ENCODE measurements at regions not wholly inside any gene's neighbourhood (a gene's known extent, or its start where the extent isn't known, plus 50 kb on each side); places are given as distances from the start of the nearest gene placed in this dataset.

- Histone ChIP-seq H2BK15ac (ENCODE audit: low read depth, poor library complexity, severe bottlenecking) (peak overlapping the region; percentile 62), H3K4me1 (ENCODE audit: control insufficient read depth, insufficient read depth, low read depth, low read length) (peaks cover 13% of the 10 kb centered on the region), H2BK5ac (ENCODE audit: low read depth, low read length, poor library complexity, severe bottlenecking) (no peak overlapping the region), H3K36me3 (ENCODE audit: control insufficient read depth in 1 of 2, insufficient read depth in 2 of 2, low read depth in 1 of 2, low read length in 2 of 2) (no peaks in the 10 kb centered on the region), H2AK5ac (ENCODE audit: low read length, severe bottlenecking) (no peak overlapping the region), H2BK12ac (ENCODE audit: low read length in 2 of 2) (peak overlapping the region; percentile 70 to 91), H4K91ac (ENCODE audit: low read length) (peak overlapping the region; percentile 64), H3K23ac (ENCODE audit: low read length in 2 of 2) (no peak overlapping the region), H3K79me1 (replicated peaks; ENCODE audit: low read length, poor library complexity, severe bottlenecking) (no peaks in the 10 kb centered on the region), H3K14ac (ENCODE audit: low read length in 2 of 2) (peak overlapping the region in 1 of 2 experiments; percentile 66), H2BK120ac (ENCODE audit: low read depth, low read length) (peak overlapping the region; percentile 27), H3K4me2 (ENCODE audit: low read length, poor library complexity, severe bottlenecking) (no peak overlapping the region), H3K9me3 (ENCODE audit: control insufficient read depth, low read length) (no peaks in the 10 kb centered on the region), H3K27me3 (ENCODE audit: control insufficient read depth in 1 of 2, insufficient read depth in 1 of 2, low read length in 2 of 2) (no peaks in the 10 kb centered on the region), H3K4ac (ENCODE audit: low read depth in 1 of 2, low read length in 2 of 2) (peak overlapping the region; percentile 1 to 28), H3K27ac (ENCODE audit: low read length, poor library complexity, severe bottlenecking) (no peak overlapping the region), H2AFZ (ENCODE audit: low read depth, low read length) (no peak overlapping the region), H3K4me3 (ENCODE audit: insufficient read depth in 1 of 2, low read depth in 1 of 2, low read length in 2 of 2) (no peak overlapping the region), H3K9ac (ENCODE audit: low read length) (no peak overlapping the region), H3K18ac (ENCODE audit: low read depth in 1 of 2, low read length in 2 of 2) (peak overlapping the region; percentile 48 to 56), H4K8ac (ENCODE audit: low read length) (peak overlapping the region; percentile 76)
- no peak for DNase-seq
- 98% methylated on average over 4 of the region's 4 CpGs for WGBS
Observed at GRCh38 chr14:61129168-61129745, 148.2 kb downstream of the SLC38A6 start.

GRCh38 chr14:61128382-61129167 is 147.5 kb downstream of the SLC38A6 start:
- peak overlapping the region; percentile 83 for H4K91ac ChIP-seq (ENCODE audit: low read length)
- WGBS, result 71% methylated on average over 5 of the region's 6 CpGs
- H3K27me3 ChIP-seq (ENCODE audit: control insufficient read depth in 1 of 2, insufficient read depth in 1 of 2, low read length in 2 of 2), result no peaks in the 10 kb centered on the region

GRCh38 chr14:61126603-61127498 is 145.8 kb downstream of the SLC38A6 start:
- no peak overlapping the region for H2AK5ac ChIP-seq (ENCODE audit: low read length, severe bottlenecking)
- H3K4me1 ChIP-seq (ENCODE audit: control insufficient read depth, insufficient read depth, low read depth, low read length), result peaks cover 13% of the 10 kb centered on the region
- peak overlapping the region in 1 of 2 experiments; percentile 79 for H3K18ac ChIP-seq (ENCODE audit: low read depth in 1 of 2, low read length in 2 of 2)
- 90% methylated on average over 4 of the region's 4 CpGs for WGBS
- no peak overlapping the region for H3K27ac ChIP-seq (ENCODE audit: low read length, poor library complexity, severe bottlenecking)
- H3K4ac ChIP-seq (ENCODE audit: low read depth in 1 of 2, low read length in 2 of 2), result no peak overlapping the region
- no peaks in the 10 kb centered on the region for H3K79me1 ChIP-seq (replicated peaks; ENCODE audit: low read length, poor library complexity, severe bottlenecking)
- no peak overlapping the region for H4K91ac ChIP-seq (ENCODE audit: low read length)
- no peak overlapping the region for H3K4me3 ChIP-seq (ENCODE audit: insufficient read depth in 1 of 2, low read depth in 1 of 2, low read length in 2 of 2)
- H2BK120ac ChIP-seq (ENCODE audit: low read depth, low read length), result no peak overlapping the region
- peak overlapping the region; percentile 73 for H4K8ac ChIP-seq (ENCODE audit: low read length)
- no peak for DNase-seq
- H2BK15ac ChIP-seq (ENCODE audit: low read depth, poor library complexity, severe bottlenecking), result no peak overlapping the region
- peak overlapping the region; percentile 51 to 64 for H2BK12ac ChIP-seq (ENCODE audit: low read length in 2 of 2)
- no peaks in the 10 kb centered on the region for H3K27me3 ChIP-seq (ENCODE audit: control insufficient read depth in 1 of 2, insufficient read depth in 1 of 2, low read length in 2 of 2)
- H3K36me3 ChIP-seq (ENCODE audit: control insufficient read depth in 1 of 2, insufficient read depth in 2 of 2, low read depth in 1 of 2, low read length in 2 of 2), result no peaks in the 10 kb centered on the region
- no peak overlapping the region for H3K4me2 ChIP-seq (ENCODE audit: low read length, poor library complexity, severe bottlenecking)
- H3K9me3 ChIP-seq (ENCODE audit: control insufficient read depth, low read length), result no peaks in the 10 kb centered on the region
- H2BK5ac ChIP-seq (ENCODE audit: low read depth, low read length, poor library complexity, severe bottlenecking), result no peak overlapping the region
- H3K23ac ChIP-seq (ENCODE audit: low read length in 2 of 2), result no peak overlapping the region
- peak overlapping the region in 1 of 2 experiments; percentile 44 for H3K14ac ChIP-seq (ENCODE audit: low read length in 2 of 2)
- no peak overlapping the region for H3K9ac ChIP-seq (ENCODE audit: low read length)
- no peak overlapping the region for H2AFZ ChIP-seq (ENCODE audit: low read depth, low read length)

More at GRCh38 chr14:61128382-61129167, 147.5 kb downstream of the SLC38A6 start:
- peak overlapping the region; percentile 70 for H2AFZ ChIP-seq (ENCODE audit: low read depth, low read length)
- H3K4ac ChIP-seq (ENCODE audit: low read depth in 1 of 2, low read length in 2 of 2), result peak overlapping the region in 1 of 2 experiments; percentile 19
- H2BK5ac ChIP-seq (ENCODE audit: low read depth, low read length, poor library complexity, severe bottlenecking), result no peak overlapping the region
- no peak overlapping the region for H3K23ac ChIP-seq (ENCODE audit: low read length in 2 of 2)
- H3K4me1 ChIP-seq (ENCODE audit: control insufficient read depth, insufficient read depth, low read depth, low read length), result peaks cover 13% of the 10 kb centered on the region
- H3K18ac ChIP-seq (ENCODE audit: low read depth in 1 of 2, low read length in 2 of 2), result peak overlapping the region in 1 of 2 experiments; percentile 88
- H3K4me2 ChIP-seq (ENCODE audit: low read length, poor library complexity, severe bottlenecking), result no peak overlapping the region
- DNase-seq, result peak; percentile 37
- no peak overlapping the region for H2AK5ac ChIP-seq (ENCODE audit: low read length, severe bottlenecking)
- H3K14ac ChIP-seq (ENCODE audit: low read length in 2 of 2), result no peak overlapping the region
- H2BK15ac ChIP-seq (ENCODE audit: low read depth, poor library complexity, severe bottlenecking), result peak overlapping the region; percentile 62
- no peak overlapping the region for H3K27ac ChIP-seq (ENCODE audit: low read length, poor library complexity, severe bottlenecking)
- H3K79me1 ChIP-seq (replicated peaks; ENCODE audit: low read length, poor library complexity, severe bottlenecking), result no peaks in the 10 kb centered on the region
- H2BK12ac ChIP-seq (ENCODE audit: low read length in 2 of 2), result peak overlapping the region; percentile 70 to 90
- H3K9ac ChIP-seq (ENCODE audit: low read length), result no peak overlapping the region
- H2BK120ac ChIP-seq (ENCODE audit: low read depth, low read length), result peak overlapping the region; percentile 51
- H4K8ac ChIP-seq (ENCODE audit: low read length), result peak overlapping the region; percentile 95
- H3K4me3 ChIP-seq (ENCODE audit: insufficient read depth in 1 of 2, low read depth in 1 of 2, low read length in 2 of 2), result no peak overlapping the region
- no peaks in the 10 kb centered on the region for H3K9me3 ChIP-seq (ENCODE audit: control insufficient read depth, low read length)
- no peaks in the 10 kb centered on the region for H3K36me3 ChIP-seq (ENCODE audit: control insufficient read depth in 1 of 2, insufficient read depth in 2 of 2, low read depth in 1 of 2, low read length in 2 of 2)
